Activated gamma-delta T cell treated with Interleukin-2 at 50 U/mL for 16 hours (primary cell): ENCODE measurements at regions not wholly inside any gene's neighbourhood (a gene's known extent, or its start where the extent isn't known, plus 50 kb on each side); places are given as distances from the start of the nearest gene placed in this dataset.
"Not testable (repeated sequence)": the region's sequence is repeated elsewhere in the genome, so short reads cannot be mapped to it uniquely, and the experiment has no call there.

ENCODE experiments used
- DNase-seq: peaks from one replicate; pipeline ENCODE4 v3.0.0-alpha.2; 2020

GRCh38 chr2:83859553-83859952, 599.5 kb downstream of the SUCLG1 start:
- no peak for DNase-seq

- no peak for DNase-seq
These were observed 608.0 kb downstream of the SUCLG1 start for GRCh38 chr2:83851066-83851465.

- no peak for DNase-seq
These were observed 608.9 kb downstream of the SUCLG1 start for GRCh38 chr2:83850071-83850725.

GRCh38 chr2:83844490-83844889, 614.6 kb downstream of the SUCLG1 start:
- DNase-seq, result no peak

- DNase-seq, result no peak
These were observed 616.7 kb downstream of the SUCLG1 start for GRCh38 chr2:83842421-83842820.

GRCh38 chr2:83837823-83838222, 621.3 kb downstream of the SUCLG1 start:
- no peak for DNase-seq

- no peak for DNase-seq
These were observed 631.5 kb downstream of the SUCLG1 start for GRCh38 chr2:83827618-83828017.

GRCh38 chr2:83826577-83826976, 632.5 kb downstream of the SUCLG1 start:
- DNase-seq, result no peak

- no peak for DNase-seq
These were observed 635.9 kb downstream of the SUCLG1 start for GRCh38 chr2:83823229-83823628.

GRCh38 chr2:83817511-83817910, 641.6 kb downstream of the SUCLG1 start:
- no peak for DNase-seq

- DNase-seq, result no peak
These were observed 650.2 kb downstream of the SUCLG1 start for GRCh38 chr2:83808878-83809277.

GRCh38 chr2:83802604-83803003, 656.5 kb downstream of the SUCLG1 start:
- no peak for DNase-seq

GRCh38 chr2:83795777-83796176, 663.3 kb downstream of the SUCLG1 start:
- no peak for DNase-seq

- not testable (repeated sequence) for DNase-seq
These were observed 668.6 kb downstream of the SUCLG1 start for GRCh38 chr2:83790467-83790866.

- not testable (repeated sequence) for DNase-seq
These were observed 669.4 kb downstream of the SUCLG1 start for GRCh38 chr2:83789674-83790073.

- not testable (repeated sequence) for DNase-seq
These were observed 670.0 kb downstream of the SUCLG1 start for GRCh38 chr2:83788938-83789566.

- DNase-seq, result no peak
These were observed 671.9 kb downstream of the SUCLG1 start for GRCh38 chr2:83787189-83787588.

GRCh38 chr2:83786140-83786539, 672.9 kb downstream of the SUCLG1 start:
- DNase-seq, result no peak

- no peak for DNase-seq
These were observed 674.1 kb downstream of the SUCLG1 start for GRCh38 chr2:83784947-83785346.

- DNase-seq, result no peak
These were observed 674.8 kb downstream of the SUCLG1 start for GRCh38 chr2:83784315-83784714.

GRCh38 chr2:83782122-83782521, 677.0 kb downstream of the SUCLG1 start:
- DNase-seq, result no peak

GRCh38 chr2:83764447-83765005, 694.6 kb downstream of the SUCLG1 start:
- DNase-seq, result no peak

GRCh38 chr2:83757329-83757728, 701.8 kb downstream of the SUCLG1 start:
- DNase-seq, result no peak

GRCh38 chr2:83756219-83756618, 702.9 kb downstream of the SUCLG1 start:
- no peak for DNase-seq

- no peak for DNase-seq
These were observed 711.9 kb downstream of the SUCLG1 start for GRCh38 chr2:83747141-83747540.
